ENCODE measurements at regions not wholly inside any gene's neighbourhood (a gene's known extent, or its start where the extent isn't known, plus 50 kb on each side); places are given as distances from the start of the nearest gene placed in this dataset.

- no peaks in the 10 kb centered on the region; a peak in 1 of 4 replicates for H3K4me1 ChIP-seq (ENCODE audit: control insufficient read depth in 1 of 2, insufficient read depth in 2 of 2, low read depth in 1 of 2, low read length in 1 of 2)
- H3K9me3 ChIP-seq: no peaks in the 10 kb centered on the region
- TF ChIP-seq, protein P1, sequence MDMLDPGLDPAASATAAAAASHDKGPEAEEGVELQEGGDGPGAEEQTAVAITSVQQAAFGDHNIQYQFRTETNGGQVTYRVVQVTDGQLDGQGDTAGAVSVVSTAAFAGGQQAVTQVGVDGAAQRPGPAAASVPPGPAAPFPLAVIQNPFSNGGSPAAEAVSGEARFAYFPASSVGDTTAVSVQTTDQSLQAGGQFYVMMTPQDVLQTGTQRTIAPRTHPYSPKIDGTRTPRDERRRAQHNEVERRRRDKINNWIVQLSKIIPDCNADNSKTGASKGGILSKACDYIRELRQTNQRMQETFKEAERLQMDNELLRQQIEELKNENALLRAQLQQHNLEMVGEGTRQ (IDR thresholded peaks at IDR 0.05; ENCODE audit: borderline replicate concordance, low read depth, low read length): no peak
- no peak for TF ChIP-seq SIN3A (IDR thresholded peaks at IDR 0.05; ENCODE audit: borderline replicate concordance, low read depth, low read length)
- TF ChIP-seq RCOR1 (IDR thresholded peaks at IDR 0.05; ENCODE audit: low read length): no peak
- TF ChIP-seq, protein P2, sequence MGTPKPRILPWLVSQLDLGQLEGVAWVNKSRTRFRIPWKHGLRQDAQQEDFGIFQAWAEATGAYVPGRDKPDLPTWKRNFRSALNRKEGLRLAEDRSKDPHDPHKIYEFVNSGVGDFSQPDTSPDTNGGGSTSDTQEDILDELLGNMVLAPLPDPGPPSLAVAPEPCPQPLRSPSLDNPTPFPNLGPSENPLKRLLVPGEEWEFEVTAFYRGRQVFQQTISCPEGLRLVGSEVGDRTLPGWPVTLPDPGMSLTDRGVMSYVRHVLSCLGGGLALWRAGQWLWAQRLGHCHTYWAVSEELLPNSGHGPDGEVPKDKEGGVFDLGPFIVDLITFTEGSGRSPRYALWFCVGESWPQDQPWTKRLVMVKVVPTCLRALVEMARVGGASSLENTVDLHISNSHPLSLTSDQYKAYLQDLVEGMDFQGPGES (IDR thresholded peaks at IDR 0.05; ENCODE audit: low read depth, low read length): no peak
- no peak for TF ChIP-seq POLR2AphosphoS5 (IDR thresholded peaks at IDR 0.05; ENCODE audit: low read depth, low read length)
- TF ChIP-seq NRF1 (IDR thresholded peaks at IDR 0.05; ENCODE audit: low read depth, low read length): no peak
- TF ChIP-seq NFIC (IDR thresholded peaks at IDR 0.05; ENCODE audit: borderline replicate concordance): no peak
- no peak for TF ChIP-seq CTCF (IDR thresholded peaks at IDR 0.05)
- TF ChIP-seq MXI1 (IDR thresholded peaks at IDR 0.05; ENCODE audit: low read depth, low read length): no peak
- no peaks in the 10 kb centered on the region for H3F3A ChIP-seq (replicated peaks; ENCODE audit: insufficient read depth)
- H3K4me3 ChIP-seq (ENCODE audit: low read depth in 2 of 2, low read length in 1 of 2): no peak overlapping the region
- H3K36me3 ChIP-seq (replicated peaks in 1 of 2; ENCODE audit: control insufficient read depth in 1 of 2, insufficient read depth in 2 of 2, low read length in 1 of 2): no peaks in the 10 kb centered on the region
- no peak for DNase-seq
- no peaks in the 10 kb centered on the region for H3K27me3 ChIP-seq (ENCODE audit: insufficient read depth)
- ChIA-PET POLR2A (no interaction called here), CTCF (interaction anchor here (0.9 kb wide), 1 partner anchor 32 kb away, joined by 3 read pairs; no protein-coding TSS in a partner anchor)
- no peak overlapping the region for H2AFZ ChIP-seq (ENCODE audit: low read depth)
- no peak overlapping the region for H3K4me2 ChIP-seq
- no peak overlapping the region for H3K9ac ChIP-seq
- H4K20me1 ChIP-seq (ENCODE audit: insufficient read depth): no peaks in the 10 kb centered on the region
- H3K9me2 ChIP-seq: no peaks in the 10 kb centered on the region
- H3K27ac ChIP-seq (ENCODE audit: low read depth in 2 of 2, low read length in 1 of 2): no peak overlapping the region
- no peaks in the 10 kb centered on the region for H3K79me2 ChIP-seq (ENCODE audit: insufficient read depth)
Observed at GRCh38 chr4:116489739-116490138, 595.6 kb downstream of the TRAM1L1 start.

GRCh38 chr4:116486401-116486800 lies 599.0 kb downstream of the TRAM1L1 start:
- Histone ChIP-seq H3K4me3 (ENCODE audit: low read depth in 2 of 2, low read length in 1 of 2) (no peak overlapping the region), H3K9ac (no peak overlapping the region), H4K20me1 (ENCODE audit: insufficient read depth) (no peaks in the 10 kb centered on the region), H3K79me2 (ENCODE audit: insufficient read depth) (no peaks in the 10 kb centered on the region), H3K36me3 (replicated peaks in 1 of 2; ENCODE audit: control insufficient read depth in 1 of 2, insufficient read depth in 2 of 2, low read length in 1 of 2) (no peaks in the 10 kb centered on the region), H3F3A (replicated peaks; ENCODE audit: insufficient read depth) (no peaks in the 10 kb centered on the region), H3K9me2 (no peaks in the 10 kb centered on the region), H3K9me3 (no peaks in the 10 kb centered on the region), H3K27ac (ENCODE audit: low read depth in 2 of 2, low read length in 1 of 2) (no peak overlapping the region), H3K27me3 (ENCODE audit: insufficient read depth) (no peaks in the 10 kb centered on the region), H3K4me1 (ENCODE audit: control insufficient read depth in 1 of 2, insufficient read depth in 2 of 2, low read depth in 1 of 2, low read length in 1 of 2) (no peaks in the 10 kb centered on the region; a peak in 1 of 4 replicates), H3K4me2 (no peak overlapping the region), H2AFZ (ENCODE audit: low read depth) (no peak overlapping the region)
- WGBS (ENCODE audit: low lambda C conversion rate): 50% methylated on average over 2 of the region's 2 CpGs
- ChIA-PET POLR2A (no interaction called here), CTCF (no interaction called here)
- DNase-seq: no peak
- TF ChIP-seq RCOR1 (IDR thresholded peaks at IDR 0.05; ENCODE audit: low read length) (no peak), RFX5 (IDR thresholded peaks at IDR 0.05; ENCODE audit: low read length) (no peak), ELF1 (IDR thresholded peaks at IDR 0.05) (no peak), JUND (IDR thresholded peaks at IDR 0.05) (no peak), NFIC (IDR thresholded peaks at IDR 0.05; ENCODE audit: borderline replicate concordance) (no peak), POLR2AphosphoS5 (IDR thresholded peaks at IDR 0.05; ENCODE audit: low read depth, low read length) (no peak), EZH2phosphoT487 (IDR thresholded peaks at IDR 0.05; ENCODE audit: borderline replicate concordance, low read depth) (no peak), SIN3A (IDR thresholded peaks at IDR 0.05; ENCODE audit: borderline replicate concordance, low read depth, low read length) (no peak), TAF1 (IDR thresholded peaks at IDR 0.05; ENCODE audit: borderline replicate concordance, low read depth, low read length) (no peak), ZBTB33 (IDR thresholded peaks at IDR 0.05; ENCODE audit: borderline replicate concordance, low read depth) (no peak), REST (IDR thresholded peaks at IDR 0.05; ENCODE audit: low read depth, low read length) (no peak)
